Neural cell (in vitro differentiated cells): ENCODE measurements at regions not wholly inside any gene's neighbourhood (a gene's known extent, or its start where the extent isn't known, plus 50 kb on each side); places are given as distances from the start of the nearest gene placed in this dataset.

Experiments
- H2AFZ ChIP-seq: fragments of 200-600, 300-800 bp; sonication (generic), shearing (Covaris generic); 2 replicates; pipeline ENCODE4 v1.6.0; 2014; ENCODE audit warnings: low read depth, mild to moderate bottlenecking, antibody characterized with exemption, low read length, moderate library complexity
- H3F3A ChIP-seq: fragments of 200-600 bp; shearing (Covaris generic); 2 replicates; pipeline ENCODE4 v1.6.1; 2016; ENCODE audit warnings: mild to moderate bottlenecking, moderate library complexity, mixed read lengths, antibody characterized with exemption, low read length; ENCODE audit not compliant: insufficient read depth, poor library complexity, severe bottlenecking
- H3K27ac ChIP-seq: fragments of 200-600, 300-800 bp; sonication (generic), shearing (Covaris generic); 2 replicates; pipeline ENCODE4 v1.5.1; 2014; ENCODE audit warnings: mild to moderate bottlenecking, low read length, moderate library complexity
- H3K27me3 ChIP-seq: fragments of 300-800, 200-600 bp; sonication (generic), shearing (Covaris generic); 2 replicates; pipeline ENCODE4 v1.6.0; 2014; ENCODE audit warnings: mild to moderate bottlenecking, low read depth, low read length, moderate library complexity; ENCODE audit not compliant: insufficient read depth
- H3K36me3 ChIP-seq: fragments of 300-800, 200-600 bp; sonication (generic), shearing (Covaris generic); 2 replicates; pipeline ENCODE4 v1.5.1; 2014; ENCODE audit warnings: mild to moderate bottlenecking, antibody characterized with exemption, low read length, moderate library complexity; ENCODE audit not compliant: insufficient read depth
- H3K4me2 ChIP-seq: fragments of 300-800, 200-600 bp; sonication (generic), shearing (Covaris generic); 2 replicates; pipeline ENCODE4 v1.6.0; 2014; ENCODE audit warnings: mild to moderate bottlenecking, low read length
- H3K4me3 ChIP-seq: fragments of 300-800, 200-600 bp; sonication (generic), shearing (Covaris generic); 2 replicates; pipeline ENCODE4 v1.5.1; 2014; ENCODE audit warnings: mild to moderate bottlenecking, low read length, moderate library complexity
- H3K79me2 ChIP-seq: fragments of 200-600 bp; shearing (Covaris generic); replicated peaks from 2 replicates; pipeline ENCODE4 v1.6.0; 2014; ENCODE audit warnings: mild to moderate bottlenecking, low read length, moderate library complexity; ENCODE audit not compliant: insufficient read depth
- H3K9ac ChIP-seq: fragments of 300-800, 200-600 bp; sonication (generic), shearing (Covaris generic); 2 replicates; pipeline ENCODE4 v1.6.1; 2016; ENCODE audit warnings: mild to moderate bottlenecking, low read length, mixed read lengths
- H3K9me2 ChIP-seq: fragments of 200-600 bp; shearing (Covaris generic); 2 replicates; pipeline ENCODE4 v1.6.1; 2016; ENCODE audit warnings: mild to moderate bottlenecking, low read length, mixed read lengths; ENCODE audit not compliant: insufficient read depth
- H3K9me3 ChIP-seq: fragments of 200-600, 300-800 bp; sonication (generic), shearing (Covaris generic); 2 replicates; pipeline ENCODE4 v1.6.1; 2016; ENCODE audit warnings: mild to moderate bottlenecking, mixed run types, low read length, moderate library complexity, mixed read lengths
- H4K20me1 ChIP-seq: fragments of 200-600 bp; shearing (Covaris generic); 2 replicates; pipeline ENCODE4 v1.6.1; 2016; ENCODE audit warnings: mild to moderate bottlenecking, mixed run types; ENCODE audit not compliant: insufficient read depth
- EP300 ChIP-seq: fragments of 450-650 bp; conservative IDR thresholded peaks from 2 replicates; pipeline ENCODE4 v1.6.1; 2014; ENCODE audit warnings: antibody characterized with exemption, mild to moderate bottlenecking, moderate library complexity; ENCODE audit not compliant: poor library complexity, severe bottlenecking
- EZH2 ChIP-seq: fragments of 200-600, 300-800 bp; shearing (Covaris generic), sonication (generic); IDR thresholded peaks from 2 replicates; pipeline ENCODE4 v1.6.1; 2014; ENCODE audit warnings: antibody characterized with exemption, low read length, borderline replicate concordance, mild to moderate bottlenecking; ENCODE audit not compliant: insufficient read depth, poor library complexity, severe bottlenecking
- MXI1 ChIP-seq: fragments of 450-650 bp; conservative IDR thresholded peaks from 2 replicates; pipeline ENCODE4 v1.6.1; 2014; ENCODE audit warnings: antibody characterized with exemption, mild to moderate bottlenecking; ENCODE audit not compliant: poor library complexity, severe bottlenecking
- POLR2AphosphoS5 ChIP-seq: IDR thresholded peaks from 2 replicates; pipeline ENCODE4 v1.6.1; 2012
- RAD21 ChIP-seq: fragments of 450-650 bp; conservative IDR thresholded peaks from 2 replicates; pipeline ENCODE4 v1.6.1; 2014; ENCODE audit warnings: antibody characterized with exemption, mild to moderate bottlenecking, moderate library complexity
- SMC3 ChIP-seq: fragments of 450-650 bp; conservative IDR thresholded peaks from 2 replicates; pipeline ENCODE4 v1.6.1; 2014; ENCODE audit warnings: antibody characterized with exemption, mild to moderate bottlenecking, moderate library complexity; ENCODE audit not compliant: poor library complexity
- TAF1 ChIP-seq: IDR thresholded peaks from 2 replicates; pipeline ENCODE4 v1.6.1; 2012; ENCODE audit warnings: low read depth
- TF ChIP-seq, protein P1 (sequence below): IDR thresholded peaks from 2 replicates; pipeline ENCODE4 v1.6.1; 2012; ENCODE audit warnings: borderline replicate concordance
- TF ChIP-seq, protein P2 (sequence below): fragments of 450-650 bp; IDR thresholded peaks from 2 replicates; pipeline ENCODE4 v1.5.1; 2014; ENCODE audit warnings: antibody characterized with exemption, mild to moderate bottlenecking, moderate library complexity; ENCODE audit not compliant: poor library complexity, severe bottlenecking

DNA sequence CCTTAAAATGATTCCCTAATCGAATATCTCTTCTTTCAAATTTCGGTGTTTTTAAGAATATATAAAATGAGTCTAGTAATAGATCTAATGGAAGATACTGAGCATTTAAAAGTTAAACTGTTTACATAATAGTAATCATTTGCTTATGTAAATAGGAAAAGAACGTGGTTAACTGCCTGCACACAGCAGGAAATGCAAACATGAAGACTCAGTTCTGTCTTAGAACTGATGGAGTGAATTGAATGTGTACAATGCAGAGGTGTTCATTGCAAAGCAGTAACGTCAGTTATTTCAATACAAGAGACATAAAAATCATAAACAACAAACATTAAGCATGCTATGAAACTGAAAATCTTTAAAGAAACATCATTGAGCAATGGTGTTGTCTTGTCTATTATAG lies 359.4 kb upstream of the ADAMTS5 start:
- H3F3A ChIP-seq, result no peaks in the 10 kb centered on the region
- no peaks in the 10 kb centered on the region for H3K9me3 ChIP-seq
- no peaks in the 10 kb centered on the region for H4K20me1 ChIP-seq
- H3K9ac ChIP-seq, result no peak overlapping the region
- H3K36me3 ChIP-seq, result no peaks in the 10 kb centered on the region
- H3K27ac ChIP-seq, result no peak overlapping the region
- no peak overlapping the region for H2AFZ ChIP-seq
- H3K27me3 ChIP-seq, result no peaks in the 10 kb centered on the region
- H3K4me3 ChIP-seq, result no peak overlapping the region
- no peaks in the 10 kb centered on the region for H3K9me2 ChIP-seq
- H3K79me2 ChIP-seq, result no peaks in the 10 kb centered on the region
- TF ChIP-seq POLR2AphosphoS5 (no peak), MXI1 (no peak), RAD21 (no peak), TAF1 (no peak), EP300 (no peak), EZH2 (no peak), SMC3 (no peak)
- TF ChIP-seq, protein P1, sequence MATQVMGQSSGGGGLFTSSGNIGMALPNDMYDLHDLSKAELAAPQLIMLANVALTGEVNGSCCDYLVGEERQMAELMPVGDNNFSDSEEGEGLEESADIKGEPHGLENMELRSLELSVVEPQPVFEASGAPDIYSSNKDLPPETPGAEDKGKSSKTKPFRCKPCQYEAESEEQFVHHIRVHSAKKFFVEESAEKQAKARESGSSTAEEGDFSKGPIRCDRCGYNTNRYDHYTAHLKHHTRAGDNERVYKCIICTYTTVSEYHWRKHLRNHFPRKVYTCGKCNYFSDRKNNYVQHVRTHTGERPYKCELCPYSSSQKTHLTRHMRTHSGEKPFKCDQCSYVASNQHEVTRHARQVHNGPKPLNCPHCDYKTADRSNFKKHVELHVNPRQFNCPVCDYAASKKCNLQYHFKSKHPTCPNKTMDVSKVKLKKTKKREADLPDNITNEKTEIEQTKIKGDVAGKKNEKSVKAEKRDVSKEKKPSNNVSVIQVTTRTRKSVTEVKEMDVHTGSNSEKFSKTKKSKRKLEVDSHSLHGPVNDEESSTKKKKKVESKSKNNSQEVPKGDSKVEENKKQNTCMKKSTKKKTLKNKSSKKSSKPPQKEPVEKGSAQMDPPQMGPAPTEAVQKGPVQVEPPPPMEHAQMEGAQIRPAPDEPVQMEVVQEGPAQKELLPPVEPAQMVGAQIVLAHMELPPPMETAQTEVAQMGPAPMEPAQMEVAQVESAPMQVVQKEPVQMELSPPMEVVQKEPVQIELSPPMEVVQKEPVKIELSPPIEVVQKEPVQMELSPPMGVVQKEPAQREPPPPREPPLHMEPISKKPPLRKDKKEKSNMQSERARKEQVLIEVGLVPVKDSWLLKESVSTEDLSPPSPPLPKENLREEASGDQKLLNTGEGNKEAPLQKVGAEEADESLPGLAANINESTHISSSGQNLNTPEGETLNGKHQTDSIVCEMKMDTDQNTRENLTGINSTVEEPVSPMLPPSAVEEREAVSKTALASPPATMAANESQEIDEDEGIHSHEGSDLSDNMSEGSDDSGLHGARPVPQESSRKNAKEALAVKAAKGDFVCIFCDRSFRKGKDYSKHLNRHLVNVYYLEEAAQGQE, result no peak
- TF ChIP-seq, protein P2, sequence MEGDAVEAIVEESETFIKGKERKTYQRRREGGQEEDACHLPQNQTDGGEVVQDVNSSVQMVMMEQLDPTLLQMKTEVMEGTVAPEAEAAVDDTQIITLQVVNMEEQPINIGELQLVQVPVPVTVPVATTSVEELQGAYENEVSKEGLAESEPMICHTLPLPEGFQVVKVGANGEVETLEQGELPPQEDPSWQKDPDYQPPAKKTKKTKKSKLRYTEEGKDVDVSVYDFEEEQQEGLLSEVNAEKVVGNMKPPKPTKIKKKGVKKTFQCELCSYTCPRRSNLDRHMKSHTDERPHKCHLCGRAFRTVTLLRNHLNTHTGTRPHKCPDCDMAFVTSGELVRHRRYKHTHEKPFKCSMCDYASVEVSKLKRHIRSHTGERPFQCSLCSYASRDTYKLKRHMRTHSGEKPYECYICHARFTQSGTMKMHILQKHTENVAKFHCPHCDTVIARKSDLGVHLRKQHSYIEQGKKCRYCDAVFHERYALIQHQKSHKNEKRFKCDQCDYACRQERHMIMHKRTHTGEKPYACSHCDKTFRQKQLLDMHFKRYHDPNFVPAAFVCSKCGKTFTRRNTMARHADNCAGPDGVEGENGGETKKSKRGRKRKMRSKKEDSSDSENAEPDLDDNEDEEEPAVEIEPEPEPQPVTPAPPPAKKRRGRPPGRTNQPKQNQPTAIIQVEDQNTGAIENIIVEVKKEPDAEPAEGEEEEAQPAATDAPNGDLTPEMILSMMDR, result no peak
- H3K4me2 ChIP-seq, result no peak overlapping the region

DNA sequence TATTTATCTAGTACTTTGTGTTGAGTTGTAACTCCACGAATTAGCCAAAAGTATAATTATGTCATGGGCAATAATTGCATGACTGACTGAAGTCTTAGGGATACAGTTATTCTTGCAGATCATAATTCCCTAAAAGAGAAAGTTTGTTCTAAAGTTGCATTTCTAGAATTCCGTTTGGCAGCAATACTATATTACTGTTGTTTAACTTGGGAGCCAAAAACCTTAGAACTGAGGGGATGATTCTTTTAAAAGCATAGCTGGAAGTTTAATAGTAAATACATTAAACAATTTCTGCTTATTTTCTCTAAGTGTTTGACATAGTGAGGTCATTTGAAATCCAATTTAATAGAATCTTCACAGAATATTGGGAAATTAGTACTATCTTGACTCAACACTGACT lies 356.4 kb upstream of the ADAMTS5 start:
- Histone ChIP-seq H3K4me3 (no peak overlapping the region), H3K36me3 (no peaks in the 10 kb centered on the region), H3K79me2 (no peaks in the 10 kb centered on the region), H3F3A (no peaks in the 10 kb centered on the region), H3K9me3 (no peaks in the 10 kb centered on the region), H4K20me1 (no peaks in the 10 kb centered on the region), H3K27ac (no peak overlapping the region), H3K9me2 (no peaks in the 10 kb centered on the region), H3K4me2 (no peak overlapping the region), H2AFZ (no peak overlapping the region), H3K27me3 (no peaks in the 10 kb centered on the region), H3K9ac (no peak overlapping the region)
- no peak for TF ChIP-seq POLR2AphosphoS5

DNA sequence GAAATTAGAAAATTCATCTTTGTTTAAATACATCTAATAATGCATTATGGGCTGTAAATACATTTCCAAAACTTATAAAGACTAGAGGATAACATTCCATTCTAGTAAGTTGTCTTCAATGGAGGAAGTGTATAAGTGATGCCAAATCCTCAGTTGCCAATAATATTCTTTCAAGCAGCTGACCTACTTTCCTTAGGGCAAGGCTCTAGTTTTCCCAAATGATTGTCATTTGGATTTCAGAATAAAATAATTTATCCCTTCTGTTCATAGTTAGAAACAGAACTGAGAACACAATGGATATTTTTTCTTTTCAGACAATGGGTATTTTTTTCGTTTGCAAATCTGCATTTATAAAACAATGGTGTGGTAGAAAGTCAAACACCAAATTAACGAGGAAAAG lies 354.9 kb upstream of the ADAMTS5 start:
- H2AFZ ChIP-seq, result no peak overlapping the region
- no peaks in the 10 kb centered on the region for H3K36me3 ChIP-seq
- H3K4me2 ChIP-seq, result no peak overlapping the region
- no peaks in the 10 kb centered on the region for H3K9me2 ChIP-seq
- TF ChIP-seq EZH2, result no peak
- TF ChIP-seq, protein P1, result no peak
- no peak overlapping the region for H3K9ac ChIP-seq
- H3K9me3 ChIP-seq, result no peaks in the 10 kb centered on the region
- no peak overlapping the region for H3K4me3 ChIP-seq
- no peaks in the 10 kb centered on the region for H4K20me1 ChIP-seq
- H3K79me2 ChIP-seq, result no peaks in the 10 kb centered on the region
- H3K27me3 ChIP-seq, result no peaks in the 10 kb centered on the region
- no peaks in the 10 kb centered on the region for H3F3A ChIP-seq
- H3K27ac ChIP-seq, result no peak overlapping the region
